Esophagus muscularis mucosa (tissue), 4 donors: ENCODE measurements at regions not wholly inside any gene's neighbourhood (a gene's known extent, or its start where the extent isn't known, plus 50 kb on each side); places are given as distances from the start of the nearest gene placed in this dataset.

Experiments used
- DNase-seq: peaks from one replicate; pipeline ENCODE4 v3.0.0-alpha.2; 2017; ENCODE audit errors: extremely low spot score
- H3K27ac ChIP-seq, 4 donors: fragments of 200-600 bp; sonication (generic); replicated peaks in 1 of 4; 1 replicate in 3 of 4; 2 replicates in 1 of 4; pipeline ENCODE4 v1.5.1; 2016 to 2019; ENCODE audit warnings: mild to moderate bottlenecking in 1 of 4
- H3K27me3 ChIP-seq, 4 donors: fragments of 200-600 bp; sonication (generic); one replicate each; pipeline versions ENCODE4 v1.5.1 to v1.6.0; 2016 to 2019
- H3K36me3 ChIP-seq, 4 donors: fragments of 200-600 bp; sonication (generic); one replicate each; pipeline ENCODE4 v1.5.1; 2016 to 2019
- H3K4me1 ChIP-seq, 4 donors: fragments of 200-600 bp; sonication (generic); one replicate each; pipeline ENCODE4 v1.5.1; 2016 to 2019
- H3K4me3 ChIP-seq, 4 donors: fragments of 200-600 bp; sonication (generic); 1 replicate in 2 of 4; 2 replicates in 2 of 4; pipeline ENCODE4 v1.5.1; 2016 to 2019; ENCODE audit warnings: mild to moderate bottlenecking in 4 of 4, moderate library complexity in 1 of 4
- H3K9me3 ChIP-seq, 4 donors: fragments of 200-600 bp; sonication (generic); 1 replicate in 3 of 4; 2 replicates in 1 of 4; pipeline ENCODE4 v1.5.1; 2016 to 2019
- EP300 ChIP-seq: sonication (generic); formaldehyde crosslinking; IDR thresholded peaks from one replicate; pipeline ENCODE4 v1.6.1; 2017; ENCODE audit warnings: antibody characterized with exemption
- POLR2A ChIP-seq: fragments of 450-650 bp; IDR thresholded peaks from one replicate; pipeline ENCODE4 v1.6.1; 2017; ENCODE audit warnings: antibody characterized with exemption, moderate library complexity, mild to moderate bottlenecking, low read depth
- POLR2AphosphoS5 ChIP-seq, 2 donors: sonication (generic); formaldehyde crosslinking; IDR thresholded peaks; one replicate each; pipeline ENCODE4 v1.6.1; 2017; ENCODE audit warnings: antibody characterized with exemption in 2 of 2
- WGBS: methylation state at CpG from one replicate; pipeline ENCODE4 v1.1.5; 2018; 5-methylcytosine and 5-hydroxymethylcytosine counted together
- intact Hi-C: fragments of 100-400 bp; cut with DNase I; formaldehyde crosslinking; loops from one replicate; pipeline ENCODE4 v1.15.1; 2023
- TF ChIP-seq, protein P1 (sequence below), 3 experiments: fragments of 200-600 bp in 2 of 3; fragments of 450-650 bp in 1 of 3; sonication (generic) in 2 of 3; IDR thresholded peaks; one replicate each; pipeline ENCODE4 v1.5.1; 2017 to 2019; ENCODE audit warnings: antibody characterized with exemption in 3 of 3, mild to moderate bottlenecking in 2 of 3, moderate library complexity in 1 of 3

DNA sequence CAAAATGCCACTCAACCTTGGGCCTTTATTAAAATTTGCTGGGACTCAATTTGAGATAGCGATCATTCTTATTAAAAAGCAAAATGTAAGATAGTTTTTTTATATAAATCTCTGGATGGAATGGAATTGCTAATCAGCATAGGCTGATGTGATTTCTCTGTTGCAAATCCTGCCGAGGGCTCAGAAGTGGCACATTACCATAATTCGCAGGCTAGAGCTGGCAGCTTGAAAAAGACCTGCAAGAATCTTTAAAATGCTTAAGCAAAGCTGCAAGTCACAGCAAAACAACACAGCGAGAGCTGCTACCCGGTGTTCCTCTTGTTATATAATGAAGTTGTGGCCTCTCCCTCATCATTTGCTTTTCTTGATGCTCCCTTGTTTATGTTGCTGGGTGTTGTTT is 448.1 kb downstream of the GATA3 start:
- H3K9me3 ChIP-seq: no peaks in the 10 kb centered on the region
- TF ChIP-seq POLR2A (no peak), POLR2AphosphoS5 (IDR thresholded peaks at IDR 0.05) (no peak), EP300 (no peak)
- TF ChIP-seq, protein P1, sequence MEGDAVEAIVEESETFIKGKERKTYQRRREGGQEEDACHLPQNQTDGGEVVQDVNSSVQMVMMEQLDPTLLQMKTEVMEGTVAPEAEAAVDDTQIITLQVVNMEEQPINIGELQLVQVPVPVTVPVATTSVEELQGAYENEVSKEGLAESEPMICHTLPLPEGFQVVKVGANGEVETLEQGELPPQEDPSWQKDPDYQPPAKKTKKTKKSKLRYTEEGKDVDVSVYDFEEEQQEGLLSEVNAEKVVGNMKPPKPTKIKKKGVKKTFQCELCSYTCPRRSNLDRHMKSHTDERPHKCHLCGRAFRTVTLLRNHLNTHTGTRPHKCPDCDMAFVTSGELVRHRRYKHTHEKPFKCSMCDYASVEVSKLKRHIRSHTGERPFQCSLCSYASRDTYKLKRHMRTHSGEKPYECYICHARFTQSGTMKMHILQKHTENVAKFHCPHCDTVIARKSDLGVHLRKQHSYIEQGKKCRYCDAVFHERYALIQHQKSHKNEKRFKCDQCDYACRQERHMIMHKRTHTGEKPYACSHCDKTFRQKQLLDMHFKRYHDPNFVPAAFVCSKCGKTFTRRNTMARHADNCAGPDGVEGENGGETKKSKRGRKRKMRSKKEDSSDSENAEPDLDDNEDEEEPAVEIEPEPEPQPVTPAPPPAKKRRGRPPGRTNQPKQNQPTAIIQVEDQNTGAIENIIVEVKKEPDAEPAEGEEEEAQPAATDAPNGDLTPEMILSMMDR (IDR thresholded peaks at IDR 0.05): no peak
- DNase-seq: no peak
- peaks cover 0 to 9% (median 0%) of the 10 kb centered on the region in 4 donors for H3K27me3 ChIP-seq
- WGBS: 53% methylated on average over 5 of the region's 5 CpGs
- intact Hi-C loops: no loop called here
- no peak overlapping the region for H3K4me3 ChIP-seq
- no peaks in the 10 kb centered on the region for H3K36me3 ChIP-seq
- no peaks in the 10 kb centered on the region for H3K4me1 ChIP-seq
- no peak overlapping the region for H3K27ac ChIP-seq

- Histone ChIP-seq H3K4me1 (no peaks in the 10 kb centered on the region), H3K36me3 (no peaks in the 10 kb centered on the region), H3K4me3 (no peak overlapping the region), H3K27me3 (peaks cover 0 to 19% (median 0%) of the 10 kb centered on the region in 4 donors), H3K9me3 (no peaks in the 10 kb centered on the region), H3K27ac (no peak overlapping the region)
- intact Hi-C loops: no loop called here
- TF ChIP-seq, protein P1 (IDR thresholded peaks at IDR 0.05): no peak
- TF ChIP-seq POLR2A: no peak
- no peak for TF ChIP-seq EP300
- TF ChIP-seq POLR2AphosphoS5 (IDR thresholded peaks at IDR 0.05): no peak
- DNase-seq: no peak
- 46% methylated on average over 10 of the region's 10 CpGs for WGBS
Observed at GRCh38 chr10:8504499-8504898, 450.0 kb downstream of the GATA3 start.

GRCh38 chr10:8507156-8507555 is 452.7 kb downstream of the GATA3 start:
- Histone ChIP-seq H3K36me3 (no peaks in the 10 kb centered on the region), H3K4me3 (no peak overlapping the region), H3K27ac (no peak overlapping the region), H3K27me3 (peaks cover 0 to 20% (median 0%) of the 10 kb centered on the region in 4 donors), H3K4me1 (no peaks in the 10 kb centered on the region), H3K9me3 (no peaks in the 10 kb centered on the region)
- intact Hi-C loops: no loop called here
- DNase-seq: no peak
- TF ChIP-seq, protein P1 (IDR thresholded peaks at IDR 0.05): no peak
- 85% methylated on average over 3 of the region's 3 CpGs for WGBS

DNA sequence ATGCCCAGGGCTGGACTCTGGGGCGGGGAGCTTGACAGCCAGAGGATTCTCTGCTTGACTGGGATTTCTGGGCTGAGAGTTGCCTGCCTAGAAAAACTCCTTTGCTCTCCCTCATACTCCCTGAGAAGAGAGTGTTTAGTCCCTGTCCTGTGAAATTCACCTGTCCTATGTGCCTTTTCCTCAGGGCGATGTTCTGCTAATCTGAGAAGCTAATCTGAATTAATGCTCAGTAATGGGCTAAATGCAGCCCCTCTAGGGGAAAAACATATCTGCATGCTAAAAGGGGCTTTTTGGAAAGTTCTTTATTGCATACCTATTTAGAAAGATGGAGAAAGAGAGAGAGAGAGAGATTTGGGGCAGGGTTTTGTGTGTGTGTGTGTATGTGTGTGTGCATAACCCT is 454.4 kb downstream of the GATA3 start:
- no peak for DNase-seq
- Histone ChIP-seq H3K36me3 (no peaks in the 10 kb centered on the region), H3K4me3 (no peak overlapping the region), H3K27me3 (peaks cover 0 to 20% (median 0%) of the 10 kb centered on the region in 4 donors), H3K4me1 (no peaks in the 10 kb centered on the region), H3K9me3 (no peaks in the 10 kb centered on the region), H3K27ac (no peak overlapping the region)
- WGBS: 94% methylated on average over 2 of the region's 2 CpGs
- intact Hi-C loops: no loop called here
- TF ChIP-seq POLR2A (no peak), POLR2AphosphoS5 (IDR thresholded peaks at IDR 0.05) (no peak), EP300 (no peak)
- TF ChIP-seq, protein P1 (IDR thresholded peaks at IDR 0.05): no peak

GRCh38 chr10:8510471-8510870 is 456.0 kb downstream of the GATA3 start:
- intact Hi-C loops: no loop called here
- H3K36me3 ChIP-seq: no peaks in the 10 kb centered on the region
- no peaks in the 10 kb centered on the region for H3K9me3 ChIP-seq
- no peak for TF ChIP-seq POLR2AphosphoS5 (IDR thresholded peaks at IDR 0.05)
- no peak for TF ChIP-seq EP300
- no peak for TF ChIP-seq POLR2A
- TF ChIP-seq, protein P1 (IDR thresholded peaks at IDR 0.05): no peak
- peaks cover 0 to 24% (median 0%) of the 10 kb centered on the region in 4 donors for H3K27me3 ChIP-seq
- WGBS: 86% methylated on average over 1 of the region's 1 CpG
- DNase-seq: no peak
- no peaks in the 10 kb centered on the region for H3K4me1 ChIP-seq
- no peak overlapping the region for H3K27ac ChIP-seq
- no peak overlapping the region for H3K4me3 ChIP-seq
